ENCODE measurements at regions not wholly inside any gene's neighbourhood (a gene's known extent, or its start where the extent isn't known, plus 50 kb on each side); places are given as distances from the start of the nearest gene placed in this dataset.
"Not testable (repeated sequence)": the region's sequence is repeated elsewhere in the genome, so short reads cannot be mapped to it uniquely, and the experiment has no call there.

- not testable (repeated sequence) for TF ChIP-seq REST (IDR thresholded peaks at IDR 0.05; ENCODE audit: low read depth, low read length); POLR2AphosphoS5 (IDR thresholded peaks at IDR 0.05; ENCODE audit: low read depth, low read length); CTCF (IDR thresholded peaks at IDR 0.05); EZH2phosphoT487 (IDR thresholded peaks at IDR 0.05; ENCODE audit: borderline replicate concordance, low read depth); EP300 (IDR thresholded peaks at IDR 0.05; ENCODE audit: borderline replicate concordance in 1 of 2, low read depth in 1 of 2, low read length in 1 of 2); RCOR1 (IDR thresholded peaks at IDR 0.05; ENCODE audit: low read length); RFX5 (IDR thresholded peaks at IDR 0.05; ENCODE audit: low read length); FOSL2 (IDR thresholded peaks at IDR 0.05; ENCODE audit: borderline replicate concordance, low read depth); RAD21 (IDR thresholded peaks at IDR 0.05; ENCODE audit: low read length); YY1 (IDR thresholded peaks at IDR 0.05; ENCODE audit: low read depth); FOXM1 (IDR thresholded peaks at IDR 0.05; ENCODE audit: low read depth); TAF1 (IDR thresholded peaks at IDR 0.05; ENCODE audit: borderline replicate concordance, low read depth, low read length)
Measured at GRCh38 chr5:162696272-162696671, 628.7 kb downstream of the GABRG2 start.

Data from SK-N-SH (cell line).